ENCODE measurements at regions not wholly inside any gene's neighbourhood (a gene's known extent, or its start where the extent isn't known, plus 50 kb on each side); places are given as distances from the start of the nearest gene placed in this dataset.

DNA sequence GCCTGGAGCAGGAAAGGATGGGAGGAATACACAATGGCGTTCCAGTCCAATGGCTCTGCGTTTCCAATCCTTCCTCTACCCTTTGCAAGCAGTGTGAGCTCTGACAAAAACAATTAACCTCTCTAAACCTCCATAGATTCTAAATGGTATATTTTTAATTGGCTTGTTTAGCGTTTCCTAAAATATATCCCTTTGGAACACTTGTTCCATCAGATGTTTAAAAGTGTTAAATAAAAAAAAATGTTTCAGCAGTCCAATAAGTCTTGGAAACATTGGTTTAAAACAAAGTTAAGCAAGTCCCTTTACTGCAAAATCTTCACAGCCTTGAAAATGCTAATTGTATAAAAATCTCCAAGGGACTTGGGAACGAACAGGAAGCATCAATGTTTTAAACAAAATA lies 432.3 kb upstream of the ARRDC4 start:
- no peak for DNase-seq (ENCODE audit: low spot score)
- in situ Hi-C loops (cut with MboI; ENCODE audit: low sequenced_read_pairs, unreplicated experiment): no loop called here
- no peak for TF ChIP-seq CTCF (IDR thresholded peaks at IDR 0.05; ENCODE audit: borderline replicate concordance, control extremely low read depth, extremely low read depth, insufficient read depth, missing control alignments)

- in situ Hi-C loops (cut with MboI; ENCODE audit: low sequenced_read_pairs, unreplicated experiment): no loop called here
- no peak for DNase-seq (ENCODE audit: low spot score)
Observed at GRCh38 chr15:97545799-97546198, 414.7 kb upstream of the ARRDC4 start.

GRCh38 chr15:97547381-97547780 lies 413.1 kb upstream of the ARRDC4 start:
- in situ Hi-C loops (cut with MboI; ENCODE audit: low sequenced_read_pairs, unreplicated experiment): no loop called here
- TF ChIP-seq CTCF (IDR thresholded peaks at IDR 0.05; ENCODE audit: borderline replicate concordance, control extremely low read depth, extremely low read depth, insufficient read depth, missing control alignments): no peak
- DNase-seq (ENCODE audit: low spot score): no peak

More at GRCh38 chr15:97545799-97546198, 414.7 kb upstream of the ARRDC4 start:
- TF ChIP-seq CTCF (IDR thresholded peaks at IDR 0.05; ENCODE audit: borderline replicate concordance, control extremely low read depth, extremely low read depth, insufficient read depth, missing control alignments): no peak

GRCh38 chr15:97561529-97561928 lies 399.0 kb upstream of the ARRDC4 start:
- no peak for TF ChIP-seq CTCF (IDR thresholded peaks at IDR 0.05; ENCODE audit: borderline replicate concordance, control extremely low read depth, extremely low read depth, insufficient read depth, missing control alignments)
- in situ Hi-C loops (cut with MboI; ENCODE audit: low sequenced_read_pairs, unreplicated experiment): no loop called here
- DNase-seq (ENCODE audit: low spot score): no peak

DNA sequence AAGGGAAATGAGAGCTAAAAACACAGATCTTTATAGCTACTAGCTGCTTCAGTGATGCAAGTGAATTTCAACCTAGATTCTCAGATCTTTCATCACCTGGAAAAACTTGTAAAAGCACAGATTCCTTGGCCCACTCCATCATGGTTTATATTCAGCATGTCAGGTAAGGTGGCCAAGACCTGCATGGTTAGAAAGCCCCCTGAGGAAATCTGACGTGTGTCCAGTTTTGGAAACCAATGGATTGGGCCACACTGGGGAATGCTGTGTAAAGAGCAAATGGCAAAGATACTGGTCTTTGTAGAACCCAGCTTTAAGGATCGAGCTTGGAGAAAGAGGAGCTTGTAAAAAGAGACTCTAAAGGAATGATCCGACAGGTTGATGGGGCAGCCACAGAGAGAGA lies 397.0 kb upstream of the ARRDC4 start:
- TF ChIP-seq CTCF (IDR thresholded peaks at IDR 0.05; ENCODE audit: borderline replicate concordance, control extremely low read depth, extremely low read depth, insufficient read depth, missing control alignments): no peak
- no peak for DNase-seq (ENCODE audit: low spot score)
- in situ Hi-C loops (cut with MboI; ENCODE audit: low sequenced_read_pairs, unreplicated experiment): no loop called here

GRCh38 chr15:97566961-97567360 lies 393.5 kb upstream of the ARRDC4 start:
- no peak for TF ChIP-seq CTCF (IDR thresholded peaks at IDR 0.05; ENCODE audit: borderline replicate concordance, control extremely low read depth, extremely low read depth, insufficient read depth, missing control alignments)
- no peak for DNase-seq (ENCODE audit: low spot score)
- in situ Hi-C loops (cut with MboI; ENCODE audit: low sequenced_read_pairs, unreplicated experiment): no loop called here

DNA sequence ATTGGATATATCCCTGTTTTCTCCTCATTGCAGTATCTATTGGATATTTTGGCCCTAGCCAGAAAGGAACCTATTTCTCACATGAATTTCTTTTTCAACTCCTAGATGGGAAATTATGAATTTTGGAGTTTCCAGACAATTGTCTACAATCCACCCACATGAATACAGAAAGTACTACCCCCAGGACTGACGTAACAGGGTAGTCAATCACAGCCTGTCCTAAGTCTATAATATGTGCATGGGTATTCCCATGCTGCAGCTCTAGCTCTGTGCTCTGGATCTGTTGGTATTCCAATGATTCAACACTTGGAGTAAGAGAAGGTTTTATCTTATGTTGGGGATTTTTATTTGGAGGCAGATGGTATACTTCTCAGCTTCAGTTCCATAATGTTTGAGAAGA lies 393.1 kb upstream of the ARRDC4 start:
- in situ Hi-C loops (cut with MboI; ENCODE audit: low sequenced_read_pairs, unreplicated experiment): no loop called here
- no peak for TF ChIP-seq CTCF (IDR thresholded peaks at IDR 0.05; ENCODE audit: borderline replicate concordance, control extremely low read depth, extremely low read depth, insufficient read depth, missing control alignments)

More for the DNA sequence above, 393.1 kb upstream of the ARRDC4 start:
- DNase-seq (ENCODE audit: low spot score): no peak

All from GM13976 (cell line).